BE2C (cell line): ENCODE measurements at regions not wholly inside any gene's neighbourhood (a gene's known extent, or its start where the extent isn't known, plus 50 kb on each side); places are given as distances from the start of the nearest gene placed in this dataset.

ENCODE experiments used
- DNase-seq: peaks from one replicate; pipeline ENCODE4 v3.0.0-alpha.2; 2020
- H3K27me3 ChIP-seq: fragments of 250-450 bp; sonication (Bioruptor Pico); 2 replicates; pipeline ENCODE4 v1.5.1; 2020; ENCODE audit warnings: mild to moderate bottlenecking
- H3K36me3 ChIP-seq: fragments of 250-450 bp; sonication (Bioruptor Pico); 2 replicates; pipeline ENCODE4 v1.5.1; 2020; ENCODE audit warnings: mild to moderate bottlenecking
- H3K4me1 ChIP-seq: fragments of 250-450 bp; sonication (Bioruptor Pico); 2 replicates; pipeline ENCODE4 v1.5.1; 2020
- H3K4me3 ChIP-seq: 2 replicates; pipeline ENCODE4 v1.5.1; 2011; ENCODE audit warnings: low read depth, low read length
- H3K9me3 ChIP-seq: fragments of 250-450 bp; sonication (Bioruptor Pico); 2 replicates; pipeline ENCODE4 v1.5.1; 2020
- CTCF ChIP-seq: IDR thresholded peaks from 2 replicates; pipeline ENCODE4 v1.5.1; 2012; ENCODE audit warnings: mild to moderate bottlenecking, low read depth, low read length

DNA sequence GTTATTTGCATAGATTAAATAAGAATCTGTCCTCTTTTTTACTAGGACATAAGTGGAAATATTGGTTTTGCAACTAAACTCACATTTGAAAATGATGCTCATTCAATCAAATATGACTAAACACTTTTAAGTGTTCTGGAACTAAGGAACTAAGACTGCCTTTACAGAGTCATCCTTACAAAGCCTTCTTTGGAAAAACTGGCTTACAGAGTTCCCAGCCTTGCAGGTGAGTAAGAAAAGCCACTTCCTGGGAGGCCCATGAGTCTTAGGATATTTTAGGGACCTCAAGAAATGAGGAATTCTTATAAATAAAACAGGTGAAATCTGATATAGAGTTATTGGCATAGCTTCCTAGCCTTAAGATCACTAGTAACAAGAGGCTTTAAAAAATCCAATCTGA is 135.5 kb downstream of the ALOX5 start:
- no peaks in the 10 kb centered on the region for H3K36me3 ChIP-seq
- no peak for DNase-seq
- no peaks in the 10 kb centered on the region for H3K9me3 ChIP-seq
- H3K27me3 ChIP-seq: no peaks in the 10 kb centered on the region
- no peak overlapping the region for H3K4me3 ChIP-seq
- H3K4me1 ChIP-seq: peaks cover 10% of the 10 kb centered on the region; the same call in 1 of the 2 replicates
- no peak for TF ChIP-seq CTCF

DNA sequence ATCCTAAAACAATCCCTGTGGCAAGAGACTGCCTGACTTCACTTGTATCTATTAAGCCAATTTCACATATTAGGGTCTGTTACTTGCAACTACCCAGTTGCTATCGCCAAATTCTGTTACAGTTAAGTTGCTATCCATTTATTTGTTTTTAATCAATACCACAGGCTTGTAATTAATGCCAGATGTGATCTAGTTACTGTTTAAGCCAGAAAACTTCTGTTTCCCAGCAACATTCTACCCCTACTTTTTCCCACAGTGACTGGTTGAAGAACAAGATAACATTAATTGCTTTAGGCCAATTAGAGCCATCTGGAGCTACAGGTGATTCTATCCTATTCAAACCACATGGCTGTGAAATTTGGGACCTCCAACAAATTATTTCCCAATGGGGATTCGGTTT is 131.3 kb downstream of the ALOX5 start:
- DNase-seq: no peak
- TF ChIP-seq CTCF: no peak
- Histone ChIP-seq H3K4me1 (peaks cover 10% of the 10 kb centered on the region; the same call in 1 of the 2 replicates), H3K9me3 (no peaks in the 10 kb centered on the region), H3K36me3 (no peaks in the 10 kb centered on the region), H3K4me3 (no peak overlapping the region), H3K27me3 (no peaks in the 10 kb centered on the region)

DNA sequence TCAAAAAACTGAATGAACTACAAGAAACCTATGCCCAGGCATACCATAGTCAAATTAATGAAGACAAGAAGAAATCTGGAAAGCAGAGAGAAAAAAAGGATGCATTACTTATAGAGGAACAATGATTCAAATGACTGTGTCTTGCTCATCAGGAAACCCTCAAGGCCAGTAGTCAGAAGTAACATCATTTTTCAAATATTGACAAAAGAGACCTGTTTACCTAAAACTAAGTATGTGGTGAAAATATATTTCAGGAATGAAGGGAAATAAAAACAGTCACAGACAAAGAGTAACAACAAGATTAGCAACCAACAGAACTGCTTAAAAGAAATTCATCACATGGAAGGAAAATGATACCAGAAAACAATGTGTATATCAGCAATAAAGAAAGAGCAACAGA is 128.4 kb downstream of the ALOX5 start:
- no peaks in the 10 kb centered on the region for H3K36me3 ChIP-seq
- DNase-seq: no peak
- peaks cover 10% of the 10 kb centered on the region; the same call in 1 of the 2 replicates for H3K4me1 ChIP-seq
- H3K27me3 ChIP-seq: no peaks in the 10 kb centered on the region
- H3K4me3 ChIP-seq: no peak overlapping the region
- no peak for TF ChIP-seq CTCF
- H3K9me3 ChIP-seq: no peaks in the 10 kb centered on the region

GRCh38 chr10:45501791-45502190 is 127.8 kb downstream of the ALOX5 start:
- H3K27me3 ChIP-seq: no peaks in the 10 kb centered on the region

DNA sequence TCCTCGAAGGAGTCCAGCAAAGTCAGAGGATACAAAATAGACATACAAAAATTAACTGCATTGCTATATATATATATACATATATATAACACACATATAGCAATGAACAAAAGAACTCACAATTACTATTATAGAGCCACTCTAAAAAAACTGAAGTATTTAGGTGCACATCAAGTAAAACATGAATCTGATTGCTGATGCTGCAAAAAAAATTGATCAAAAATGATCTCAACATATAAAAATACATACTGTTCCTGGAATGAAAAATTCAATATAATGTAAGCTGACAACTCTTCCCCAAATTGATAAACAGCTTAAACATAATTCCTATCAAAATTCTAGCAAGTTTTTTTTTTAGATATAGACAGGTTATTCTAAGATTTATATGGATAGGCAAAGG is 126.8 kb downstream of the ALOX5 start:
- Histone ChIP-seq H3K4me1 (peaks cover 10% of the 10 kb centered on the region; the same call in 1 of the 2 replicates), H3K36me3 (no peaks in the 10 kb centered on the region), H3K27me3 (no peaks in the 10 kb centered on the region), H3K4me3 (no peak overlapping the region), H3K9me3 (no peaks in the 10 kb centered on the region)
- TF ChIP-seq CTCF: no peak
- no peak for DNase-seq

More at GRCh38 chr10:45501791-45502190, 127.8 kb downstream of the ALOX5 start:
- no peaks in the 10 kb centered on the region for H3K9me3 ChIP-seq
- DNase-seq: no peak
- peaks cover 10% of the 10 kb centered on the region; the same call in 1 of the 2 replicates for H3K4me1 ChIP-seq
- H3K4me3 ChIP-seq: no peak overlapping the region
- no peaks in the 10 kb centered on the region for H3K36me3 ChIP-seq
- TF ChIP-seq CTCF: no peak

GRCh38 chr10:45500304-45500703 is 126.3 kb downstream of the ALOX5 start:
- H3K4me3 ChIP-seq: no peak overlapping the region
- H3K27me3 ChIP-seq: no peaks in the 10 kb centered on the region
- no peak for DNase-seq
- peaks cover 7% of the 10 kb centered on the region; the same call in 1 of the 2 replicates for H3K4me1 ChIP-seq
- TF ChIP-seq CTCF: no peak
- no peaks in the 10 kb centered on the region for H3K36me3 ChIP-seq
- H3K9me3 ChIP-seq: no peaks in the 10 kb centered on the region
